Activated CD8-positive, alpha-beta T cell treated with anti-CD3 and anti-CD28 coated beads, Interleukin-2, amount 10 ng/mL, durations not matched to agents 7 days and 5 days (primary cell): ENCODE measurements at regions not wholly inside any gene's neighbourhood (a gene's known extent, or its start where the extent isn't known, plus 50 kb on each side); places are given as distances from the start of the nearest gene placed in this dataset.

Source experiments
- ATAC-seq: fragments of 150-1000 bp; cut with Tn5 transposase; one replicate; pipeline ENCODE4 v1.10.0; 2021; ENCODE audit warnings: moderate library complexity
- CTCF ChIA-PET: fragments of 350-600 bp; sonication (Branson Sonifier 250); formaldehyde crosslinking; loops from one replicate; lab custom pipeline; 2021; ENCODE audit warnings: antibody characterized with exemption; lab: Charles Lee
- POLR2A ChIA-PET: fragments of 350-600 bp; sonication (Branson Sonifier 250); formaldehyde crosslinking; loops from one replicate; lab custom pipeline; 2021; ENCODE audit warnings: antibody characterized with exemption; lab: Charles Lee
- DNase-seq: peaks from one replicate; pipeline ENCODE4 v3.0.0-alpha.2; 2020
- H3K27ac Mint-ChIP-seq: one replicate; pipeline ENCODE4 v1.8.0; 2021; ENCODE audit warnings: mild to moderate bottlenecking, mixed read lengths
- H3K27me3 Mint-ChIP-seq: one replicate; pipeline ENCODE4 v1.8.0; 2021; ENCODE audit warnings: low read depth, mixed read lengths
- H3K36me3 Mint-ChIP-seq: one replicate; pipeline ENCODE4 v1.8.0; 2021; ENCODE audit warnings: low read depth, mixed read lengths
- H3K4me1 Mint-ChIP-seq: one replicate; pipeline ENCODE4 v1.8.0; 2021; ENCODE audit warnings: low read depth, mixed read lengths
- H3K4me3 Mint-ChIP-seq: one replicate; pipeline ENCODE4 v1.8.0; 2021; ENCODE audit warnings: mild to moderate bottlenecking, mixed read lengths
- H3K9me3 Mint-ChIP-seq: one replicate; pipeline ENCODE4 v1.8.0; 2022; ENCODE audit warnings: mixed read lengths; ENCODE audit not compliant: insufficient read depth

DNA sequence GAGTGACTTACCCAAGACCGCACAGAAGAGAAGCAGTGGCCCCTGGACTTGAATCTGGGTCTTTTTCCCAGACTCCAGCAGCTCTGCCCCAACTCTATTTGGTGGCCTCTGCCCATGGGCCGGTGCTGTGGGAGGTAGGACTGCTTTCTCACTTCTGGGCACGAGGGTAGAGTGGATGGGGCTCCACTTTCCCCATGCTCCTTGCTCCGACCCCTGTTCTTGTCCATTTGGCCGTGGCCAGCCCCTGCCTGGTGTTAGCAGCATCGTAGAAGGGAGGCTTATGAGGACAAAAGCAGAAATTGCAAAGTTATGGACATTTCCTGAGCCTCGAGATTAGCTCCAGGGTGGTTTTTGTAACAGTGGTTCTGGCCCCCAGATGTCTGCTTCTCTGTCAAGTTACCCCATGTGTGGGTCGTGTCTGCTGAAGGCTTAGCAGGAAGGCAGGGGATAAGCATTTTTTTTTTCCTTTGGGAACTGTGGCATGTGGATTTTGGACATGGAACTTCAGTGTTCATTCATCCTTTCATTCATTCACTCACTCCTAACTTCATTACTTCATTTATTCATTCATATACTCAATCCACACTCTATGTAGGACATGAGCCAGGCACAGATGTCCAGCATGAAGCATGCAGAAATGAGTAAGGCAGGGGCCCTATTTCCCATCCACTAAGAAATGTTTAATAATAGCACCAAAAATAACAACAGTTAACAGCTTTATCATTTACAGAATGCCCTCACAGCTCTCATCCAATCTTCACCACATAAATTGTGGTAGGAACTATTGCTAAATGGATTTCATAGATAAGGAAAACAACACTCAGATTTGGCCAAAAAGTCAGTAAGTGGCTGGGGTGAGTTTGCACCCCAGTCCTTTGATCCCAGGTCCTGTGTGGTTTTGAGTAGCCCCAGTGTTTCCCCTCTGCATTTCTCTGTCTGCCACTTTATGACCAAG lies 180.5 kb downstream of the OPA1 start:
- DNase-seq (peak; percentile 11), ATAC-seq (no peak)
- H3K4me3 Mint-ChIP-seq, result no peak overlapping the region
- peaks cover 3% of the 10 kb centered on the region for H3K27me3 Mint-ChIP-seq
- H3K36me3 Mint-ChIP-seq, result no peaks in the 10 kb centered on the region
- H3K4me1 Mint-ChIP-seq, result peaks cover 8% of the 10 kb centered on the region
- H3K9me3 Mint-ChIP-seq, result no peaks in the 10 kb centered on the region
- POLR2A ChIA-PET, result interaction anchor here (0.7 kb wide), 1 partner anchor 202 kb away, joined by 3 read pairs; no protein-coding TSS in a partner anchor
- no peak overlapping the region for H3K27ac Mint-ChIP-seq
- CTCF ChIA-PET, result no interaction called here

GRCh38 chr3:193774272-193774915 lies 181.4 kb downstream of the OPA1 start:
- no peak for DNase-seq
- Mint-ChIP-seq H3K9me3 (no peaks in the 10 kb centered on the region), H3K36me3 (no peaks in the 10 kb centered on the region), H3K27ac (no peak overlapping the region), H3K4me3 (no peak overlapping the region), H3K4me1 (peaks cover 8% of the 10 kb centered on the region), H3K27me3 (peaks cover 10% of the 10 kb centered on the region)
- ChIA-PET POLR2A (interaction anchor here (0.7 kb wide), 1 partner anchor 201 kb away, joined by 3 read pairs; no protein-coding TSS in a partner anchor), CTCF (no interaction called here)
- no peak for ATAC-seq

- POLR2A ChIA-PET, result no interaction called here
- Mint-ChIP-seq H3K36me3 (no peaks in the 10 kb centered on the region), H3K4me1 (peaks cover 8% of the 10 kb centered on the region), H3K27ac (no peak overlapping the region), H3K4me3 (no peak overlapping the region), H3K27me3 (peaks cover 14% of the 10 kb centered on the region), H3K9me3 (no peaks in the 10 kb centered on the region)
- CTCF ChIA-PET, result no interaction called here
- ATAC-seq (no peak), DNase-seq (no peak)
Observed at GRCh38 chr3:193774916-193775285, 181.9 kb downstream of the OPA1 start.

DNA sequence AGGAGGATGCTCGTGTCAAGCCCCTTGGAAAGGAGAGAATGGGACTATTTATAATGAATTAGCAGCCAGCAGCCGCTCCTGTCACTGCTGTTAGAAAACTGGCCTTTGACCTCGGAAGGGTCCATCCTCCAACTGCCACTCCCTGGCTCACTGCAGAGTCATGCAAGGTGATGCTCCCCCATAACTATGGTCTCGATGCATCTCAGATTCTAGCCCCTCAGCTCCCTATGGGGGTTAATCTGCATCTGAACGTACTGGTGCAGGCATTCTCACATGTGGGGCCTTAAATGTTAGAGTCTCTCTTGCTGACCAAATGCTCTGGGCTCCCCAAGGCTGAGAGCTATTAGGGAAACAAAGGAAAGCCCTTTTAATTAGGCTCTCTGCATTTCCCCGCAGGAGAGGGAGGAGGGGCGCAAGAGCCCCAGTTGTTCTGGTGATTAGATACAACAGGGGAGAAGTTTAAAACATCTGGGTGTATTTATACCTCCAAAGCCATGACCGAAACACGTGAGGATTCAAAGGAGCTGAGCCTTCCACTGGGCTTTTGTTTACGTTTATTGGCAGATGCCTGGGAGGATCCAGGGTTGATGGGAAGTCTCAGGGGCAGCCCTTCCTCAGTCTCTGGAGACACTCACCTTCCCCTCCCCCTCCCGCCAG lies 182.5 kb downstream of the OPA1 start:
- H3K36me3 Mint-ChIP-seq, result no peaks in the 10 kb centered on the region
- ATAC-seq (no peak), DNase-seq (no peak)
- ChIA-PET CTCF (no interaction called here), POLR2A (no interaction called here)
- no peak overlapping the region for H3K27ac Mint-ChIP-seq
- no peak overlapping the region for H3K4me3 Mint-ChIP-seq
- peaks cover 8% of the 10 kb centered on the region for H3K4me1 Mint-ChIP-seq
- peaks cover 18% of the 10 kb centered on the region for H3K27me3 Mint-ChIP-seq
- H3K9me3 Mint-ChIP-seq, result no peaks in the 10 kb centered on the region

- peak; percentile 57 for ATAC-seq
- peak; percentile 28 for DNase-seq
- H3K36me3 Mint-ChIP-seq, result no peaks in the 10 kb centered on the region
- H3K4me3 Mint-ChIP-seq, result no peak overlapping the region
- H3K9me3 Mint-ChIP-seq, result no peaks in the 10 kb centered on the region
- no peak overlapping the region for H3K27ac Mint-ChIP-seq
- ChIA-PET CTCF (interaction anchor here (0.6 to 1.4 kb wide), 2 partner anchors 539 to 832 kb away, joined by 3 read pairs; no protein-coding TSS in a partner anchor), POLR2A (no interaction called here)
- H3K4me1 Mint-ChIP-seq, result peaks cover 8% of the 10 kb centered on the region
- peaks cover 21% of the 10 kb centered on the region for H3K27me3 Mint-ChIP-seq
Observed at GRCh38 chr3:193776626-193777358, 183.8 kb downstream of the OPA1 start.

DNA sequence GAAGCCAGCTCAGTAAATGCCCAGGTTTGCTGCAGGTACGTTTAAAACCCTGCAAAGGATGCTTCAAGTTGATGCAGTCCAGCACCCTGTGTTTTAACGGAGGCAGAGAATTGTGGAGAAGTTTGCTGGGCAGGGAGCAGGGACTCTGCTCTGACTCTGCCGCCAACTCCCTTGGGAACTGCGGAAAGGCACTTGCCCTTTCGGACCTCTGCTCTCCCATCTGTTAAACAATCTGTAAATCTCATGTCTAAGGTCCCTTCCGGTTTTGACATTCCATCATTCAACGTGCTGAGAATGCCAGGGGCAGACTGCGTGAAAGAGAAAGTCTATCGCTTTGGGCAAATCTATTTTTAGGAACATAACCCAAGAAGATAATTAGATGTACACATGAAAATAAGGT lies 184.5 kb downstream of the OPA1 start:
- ChIA-PET POLR2A (no interaction called here), CTCF (interaction anchor here (1.4 kb wide), 1 partner anchor 538 kb away, joined by 3 read pairs; no protein-coding TSS in a partner anchor)
- Mint-ChIP-seq H3K36me3 (no peaks in the 10 kb centered on the region), H3K27me3 (peaks cover 26% of the 10 kb centered on the region), H3K9me3 (no peaks in the 10 kb centered on the region), H3K4me1 (peaks cover 8% of the 10 kb centered on the region), H3K4me3 (no peak overlapping the region), H3K27ac (no peak overlapping the region)
- DNase-seq (no peak), ATAC-seq (no peak)

DNA sequence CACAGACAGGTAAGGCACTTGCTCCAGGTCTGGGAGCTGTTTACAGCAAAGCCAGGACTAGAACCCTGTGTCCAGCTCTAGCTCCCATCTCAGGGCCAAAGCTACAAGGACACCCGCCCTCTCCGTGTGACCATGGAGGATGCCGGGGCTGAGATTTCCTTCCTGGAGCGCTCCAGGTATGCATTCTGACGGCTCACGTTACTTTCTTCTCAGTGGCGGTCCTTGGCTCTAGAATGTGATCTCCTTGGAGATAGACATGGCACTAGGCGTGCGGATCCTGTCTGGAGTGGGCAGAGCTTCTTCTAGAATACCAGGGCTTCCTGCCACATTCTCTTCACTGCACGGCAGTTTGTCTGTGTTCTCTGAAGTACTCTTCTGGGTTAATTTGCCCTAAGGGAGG lies 185.7 kb downstream of the OPA1 start:
- H3K4me3 Mint-ChIP-seq, result no peak overlapping the region
- no peaks in the 10 kb centered on the region for H3K9me3 Mint-ChIP-seq
- H3K27me3 Mint-ChIP-seq, result peaks cover 26% of the 10 kb centered on the region
- ATAC-seq (no peak), DNase-seq (no peak)
- H3K4me1 Mint-ChIP-seq, result peaks cover 8% of the 10 kb centered on the region
- H3K27ac Mint-ChIP-seq, result no peak overlapping the region
- H3K36me3 Mint-ChIP-seq, result no peaks in the 10 kb centered on the region
- ChIA-PET POLR2A (no interaction called here), CTCF (interaction anchor here (1.0 to 3.9 kb wide), 3 partner anchors 13 to 538 kb away, joined by 3 to 60 read pairs (median 3); no protein-coding TSS in a partner anchor)

GRCh38 chr3:193779933-193780332 lies 186.9 kb downstream of the OPA1 start:
- Mint-ChIP-seq H3K27me3 (peaks cover 27% of the 10 kb centered on the region), H3K4me1 (peaks cover 8% of the 10 kb centered on the region), H3K4me3 (no peak overlapping the region), H3K36me3 (no peaks in the 10 kb centered on the region), H3K27ac (no peak overlapping the region), H3K9me3 (no peaks in the 10 kb centered on the region)
- DNase-seq (no peak), ATAC-seq (no peak)
- CTCF ChIA-PET, result interaction anchor here (1.1 to 3.9 kb wide), 4 partner anchors 11 to 584 kb away, joined by 3 to 60 read pairs (median 6); no protein-coding TSS in a partner anchor
- POLR2A ChIA-PET, result no interaction called here

- ATAC-seq (no peak), DNase-seq (no peak)
- H3K27ac Mint-ChIP-seq, result no peak overlapping the region
- POLR2A ChIA-PET, result no interaction called here
- H3K4me1 Mint-ChIP-seq, result peaks cover 8% of the 10 kb centered on the region
- H3K27me3 Mint-ChIP-seq, result peaks cover 32% of the 10 kb centered on the region
- no peaks in the 10 kb centered on the region for H3K36me3 Mint-ChIP-seq
- H3K4me3 Mint-ChIP-seq, result no peak overlapping the region
- CTCF ChIA-PET, result interaction anchor here (0.6 to 3.9 kb wide), 10 partner anchors 12 to 563 kb away, joined by 3 to 60 read pairs (median 5); no protein-coding TSS in a partner anchor
- no peaks in the 10 kb centered on the region for H3K9me3 Mint-ChIP-seq
Observed at GRCh38 chr3:193780397-193780796, 187.4 kb downstream of the OPA1 start.

GRCh38 chr3:193780810-193781478 lies 187.9 kb downstream of the OPA1 start:
- ATAC-seq, result no peak
- CTCF ChIA-PET, result interaction anchor here (0.6 to 3.9 kb wide), 11 partner anchors 11 to 563 kb away, joined by 3 to 60 read pairs (median 4); no protein-coding TSS in a partner anchor
- Mint-ChIP-seq H3K36me3 (no peaks in the 10 kb centered on the region), H3K4me3 (no peak overlapping the region), H3K27ac (no peak overlapping the region), H3K27me3 (peaks cover 32% of the 10 kb centered on the region), H3K4me1 (peaks cover 8% of the 10 kb centered on the region), H3K9me3 (no peaks in the 10 kb centered on the region)
- peak; percentile 26 for DNase-seq
- POLR2A ChIA-PET, result no interaction called here

DNA sequence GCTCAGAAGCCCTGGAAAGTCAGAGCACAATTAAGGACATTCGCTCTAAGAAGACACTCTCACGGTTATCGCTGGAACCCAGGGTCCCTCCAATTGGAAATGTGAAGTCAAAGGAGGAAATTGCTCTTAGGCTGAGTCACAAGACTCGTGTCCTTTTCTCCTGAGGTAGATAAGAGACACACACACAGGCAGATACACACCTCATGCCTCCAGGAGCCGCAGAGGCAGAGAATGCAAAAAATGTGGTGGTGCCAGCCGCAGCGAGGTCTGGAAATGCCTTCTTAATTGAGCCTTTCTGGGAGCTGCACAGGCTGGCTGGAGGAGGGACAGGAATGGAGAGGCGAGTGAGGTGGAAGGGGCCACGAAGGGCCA lies 189.3 kb downstream of the OPA1 start:
- CTCF ChIA-PET, result no interaction called here
- H3K27me3 Mint-ChIP-seq, result peaks cover 32% of the 10 kb centered on the region
- H3K9me3 Mint-ChIP-seq, result no peaks in the 10 kb centered on the region

More for the DNA sequence above, 189.3 kb downstream of the OPA1 start:
- no peaks in the 10 kb centered on the region for H3K4me1 Mint-ChIP-seq
- no peak overlapping the region for H3K27ac Mint-ChIP-seq
- POLR2A ChIA-PET, result no interaction called here
- DNase-seq, result no peak
- no peak overlapping the region for H3K4me3 Mint-ChIP-seq
- no peak for ATAC-seq
- no peaks in the 10 kb centered on the region for H3K36me3 Mint-ChIP-seq
